Psoas muscle (tissue), 7 donors: ENCODE measurements at regions not wholly inside any gene's neighbourhood (a gene's known extent, or its start where the extent isn't known, plus 50 kb on each side); places are given as distances from the start of the nearest gene placed in this dataset.

Experiments
- ATAC-seq, 4 donors: fragments of 200-7000 bp; cut with Tn5 transposase; one replicate each; pipeline ENCODE4 v1.9.1; 2020; ENCODE audit warnings: moderate library complexity in 3 of 4, mild to moderate bottlenecking in 2 of 4
- DNase-seq, 2 donors: peaks; one replicate each; pipeline ENCODE4 v3.0.0-alpha.2; 2020
- H3K27ac ChIP-seq: fragments of 200-600 bp; one replicate; pipeline ENCODE4 v1.8.0; 2022
- H3K27me3 ChIP-seq, 3 donors: fragments of 200-600 bp in 1 of 3; one replicate each; pipeline versions ENCODE4 v1.6.1 to v1.8.0; 2013 to 2022; ENCODE audit warnings: low read length in 2 of 3, mild to moderate bottlenecking in 2 of 3, moderate library complexity in 1 of 3; ENCODE audit not compliant: insufficient read depth in 3 of 3
- H3K36me3 ChIP-seq, 2 donors: fragments of 200-600 bp in 1 of 2; one replicate each; pipeline versions ENCODE4 v1.6.1 to v1.8.0; 2013 to 2022; ENCODE audit warnings: low read depth in 1 of 2, mild to moderate bottlenecking in 1 of 2, moderate library complexity in 1 of 2; ENCODE audit not compliant: insufficient read depth in 1 of 2
- H3K4me1 ChIP-seq: fragments of 200-600 bp; one replicate; pipeline ENCODE4 v1.8.0; 2022
- H3K4me3 ChIP-seq: fragments of 200-600 bp; one replicate; pipeline ENCODE4 v1.8.0; 2022; ENCODE audit warnings: mild to moderate bottlenecking
- H3K9me3 ChIP-seq: fragments of 200-600 bp; one replicate; pipeline ENCODE4 v1.8.0; 2022
- WGBS, 3 donors: extraction: QIAGEN DNeasy Blood & Tissue Kit; methylation state at CpG; one replicate each; pipeline versions ENCODE4 v1.1.6 to v1.1.7; 2013; 5-methylcytosine and 5-hydroxymethylcytosine counted together
- intact Hi-C, 2 donors: fragments of 100-400 bp; cut with DNase I; formaldehyde crosslinking; loops; one replicate each; pipeline versions ENCODE4 v1.11.0 to v1.14.2; 2022
- TF ChIP-seq, protein P1 (sequence below): fragments of 200-600 bp; IDR thresholded peaks from one replicate; pipeline ENCODE4 v1.8.0; 2022; ENCODE audit warnings: antibody characterized with exemption
- donor health status: healthy with polysubstance abuse.
- donor health status: DM: no; HTN: no; CAD: no; lungs with moderate emphysema.
- donor health status: Bipolar disorder and iron deficiency.
- donor health status: healthy.
- donor health status: DM: yes; HTN: yes; CAD: no.
- donor health status: DM: no; HTN: no; CAD: no.
- donor health status: DM: yes; HTN: yes; CAD: no.

DNA sequence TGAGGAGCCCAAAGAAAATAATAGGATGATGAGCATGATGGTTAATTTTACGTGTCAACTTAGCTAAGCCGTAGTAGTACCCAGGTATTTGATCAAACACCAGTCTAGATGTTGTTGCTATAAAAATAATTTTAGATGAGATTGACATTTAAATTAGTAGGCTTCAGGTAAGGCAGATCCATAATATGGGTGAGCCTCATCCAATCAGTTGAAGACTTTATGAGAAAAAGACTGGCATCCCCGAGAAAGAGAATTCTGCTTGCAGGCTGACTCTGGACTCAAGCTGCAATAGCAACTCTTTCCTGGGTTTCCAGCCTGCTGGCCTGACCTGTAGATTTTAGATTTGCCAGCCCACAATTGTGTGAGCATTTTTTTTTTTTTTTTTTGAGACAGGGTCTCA lies 192.8 kb upstream of the LNX1 start:
- WGBS, 3 donors, result 95 to 96% (median 96%) methylated on average over 3 of the region's 3 CpGs
- intact Hi-C loops, result no loop called here

DNA sequence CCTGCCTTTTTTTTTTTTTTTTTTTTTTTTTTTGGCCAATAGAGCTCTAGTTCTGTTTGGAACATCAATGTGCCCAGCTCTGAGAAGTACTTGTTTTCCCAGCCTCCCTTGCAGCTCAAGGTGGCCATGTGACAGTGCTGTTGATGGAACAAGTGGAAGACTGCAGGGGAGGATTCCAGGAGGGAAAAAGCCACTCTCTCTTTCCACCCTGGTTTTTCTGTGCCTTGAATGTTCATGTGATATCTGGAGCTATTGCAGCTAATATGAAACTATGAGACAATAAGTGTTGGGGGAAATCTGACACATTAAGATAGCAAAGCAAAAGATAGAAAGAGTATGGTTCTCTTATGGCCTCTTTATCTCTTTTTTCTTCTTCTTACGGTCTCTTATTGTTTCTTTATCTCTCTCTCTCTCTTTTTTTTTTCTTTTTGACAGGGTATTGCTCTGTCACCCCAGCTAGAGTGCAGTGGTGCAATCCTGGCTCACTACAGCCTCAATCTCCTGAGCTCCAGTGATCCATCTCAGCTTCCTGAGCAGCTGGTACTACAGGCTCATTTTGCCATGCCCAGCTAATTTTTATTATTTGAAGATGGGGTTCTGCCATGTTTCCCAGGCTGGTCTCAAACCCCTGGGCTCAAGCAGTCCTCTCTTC lies 192.0 kb upstream of the LNX1 start:
- no peak for DNase-seq
- ATAC-seq, result no peak
- 53 to 92% (median 54%) methylated on average over 1 of the region's 1 CpG for WGBS, 3 donors

More for the DNA sequence above, 192.8 kb upstream of the LNX1 start:
- H3K9me3 ChIP-seq, result no peaks in the 10 kb centered on the region
- no peak for ATAC-seq
- no peak overlapping the region for H3K4me3 ChIP-seq
- TF ChIP-seq, protein P1, sequence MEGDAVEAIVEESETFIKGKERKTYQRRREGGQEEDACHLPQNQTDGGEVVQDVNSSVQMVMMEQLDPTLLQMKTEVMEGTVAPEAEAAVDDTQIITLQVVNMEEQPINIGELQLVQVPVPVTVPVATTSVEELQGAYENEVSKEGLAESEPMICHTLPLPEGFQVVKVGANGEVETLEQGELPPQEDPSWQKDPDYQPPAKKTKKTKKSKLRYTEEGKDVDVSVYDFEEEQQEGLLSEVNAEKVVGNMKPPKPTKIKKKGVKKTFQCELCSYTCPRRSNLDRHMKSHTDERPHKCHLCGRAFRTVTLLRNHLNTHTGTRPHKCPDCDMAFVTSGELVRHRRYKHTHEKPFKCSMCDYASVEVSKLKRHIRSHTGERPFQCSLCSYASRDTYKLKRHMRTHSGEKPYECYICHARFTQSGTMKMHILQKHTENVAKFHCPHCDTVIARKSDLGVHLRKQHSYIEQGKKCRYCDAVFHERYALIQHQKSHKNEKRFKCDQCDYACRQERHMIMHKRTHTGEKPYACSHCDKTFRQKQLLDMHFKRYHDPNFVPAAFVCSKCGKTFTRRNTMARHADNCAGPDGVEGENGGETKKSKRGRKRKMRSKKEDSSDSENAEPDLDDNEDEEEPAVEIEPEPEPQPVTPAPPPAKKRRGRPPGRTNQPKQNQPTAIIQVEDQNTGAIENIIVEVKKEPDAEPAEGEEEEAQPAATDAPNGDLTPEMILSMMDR, result no peak
- no peak for DNase-seq
- H3K4me1 ChIP-seq, result no peaks in the 10 kb centered on the region
- H3K36me3 ChIP-seq, result no peaks in the 10 kb centered on the region
- H3K27me3 ChIP-seq, result peaks cover 0 to under 1% (median 0%) of the 10 kb centered on the region in 3 donors
- no peak overlapping the region for H3K27ac ChIP-seq

DNA sequence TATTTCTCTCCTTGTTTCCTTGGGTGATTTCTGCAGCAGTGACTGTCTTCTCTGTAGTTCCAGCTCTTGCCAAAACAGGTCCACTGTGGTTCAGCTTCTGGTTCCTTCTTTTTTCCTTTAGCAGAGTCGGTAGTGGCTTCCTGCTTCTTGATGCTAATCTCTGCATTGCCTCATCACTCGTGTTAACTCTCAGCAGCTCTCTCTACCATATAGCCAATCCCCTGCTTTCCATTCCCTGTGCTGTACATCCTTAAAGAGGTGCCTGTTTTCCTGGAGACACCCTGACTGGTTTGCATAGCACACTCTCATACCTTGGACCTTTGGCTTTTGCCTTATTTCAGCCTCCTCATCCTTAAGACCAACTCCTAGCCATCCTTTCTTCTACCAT lies 191.2 kb upstream of the LNX1 start:
- Histone ChIP-seq H3K27me3 (no peaks in the 10 kb centered on the region), H3K4me3 (no peak overlapping the region), H3K27ac (no peak overlapping the region), H3K9me3 (no peaks in the 10 kb centered on the region), H3K36me3 (no peaks in the 10 kb centered on the region), H3K4me1 (no peaks in the 10 kb centered on the region)
- intact Hi-C loops, result no loop called here
- 47 to 67% (median 55%) methylated on average over 2 of the region's 2 CpGs for WGBS, 3 donors
- DNase-seq (no peak), ATAC-seq (no peak)
- TF ChIP-seq, protein P1, result no peak

More for the DNA sequence above, 192.0 kb upstream of the LNX1 start:
- H3K27me3 ChIP-seq, result no peaks in the 10 kb centered on the region
- H3K36me3 ChIP-seq, result no peaks in the 10 kb centered on the region
- no peak overlapping the region for H3K27ac ChIP-seq
- TF ChIP-seq, protein P1, result no peak
- H3K4me3 ChIP-seq, result no peak overlapping the region
- no peaks in the 10 kb centered on the region for H3K9me3 ChIP-seq
- H3K4me1 ChIP-seq, result no peaks in the 10 kb centered on the region
- intact Hi-C loops, result no loop called here

DNA sequence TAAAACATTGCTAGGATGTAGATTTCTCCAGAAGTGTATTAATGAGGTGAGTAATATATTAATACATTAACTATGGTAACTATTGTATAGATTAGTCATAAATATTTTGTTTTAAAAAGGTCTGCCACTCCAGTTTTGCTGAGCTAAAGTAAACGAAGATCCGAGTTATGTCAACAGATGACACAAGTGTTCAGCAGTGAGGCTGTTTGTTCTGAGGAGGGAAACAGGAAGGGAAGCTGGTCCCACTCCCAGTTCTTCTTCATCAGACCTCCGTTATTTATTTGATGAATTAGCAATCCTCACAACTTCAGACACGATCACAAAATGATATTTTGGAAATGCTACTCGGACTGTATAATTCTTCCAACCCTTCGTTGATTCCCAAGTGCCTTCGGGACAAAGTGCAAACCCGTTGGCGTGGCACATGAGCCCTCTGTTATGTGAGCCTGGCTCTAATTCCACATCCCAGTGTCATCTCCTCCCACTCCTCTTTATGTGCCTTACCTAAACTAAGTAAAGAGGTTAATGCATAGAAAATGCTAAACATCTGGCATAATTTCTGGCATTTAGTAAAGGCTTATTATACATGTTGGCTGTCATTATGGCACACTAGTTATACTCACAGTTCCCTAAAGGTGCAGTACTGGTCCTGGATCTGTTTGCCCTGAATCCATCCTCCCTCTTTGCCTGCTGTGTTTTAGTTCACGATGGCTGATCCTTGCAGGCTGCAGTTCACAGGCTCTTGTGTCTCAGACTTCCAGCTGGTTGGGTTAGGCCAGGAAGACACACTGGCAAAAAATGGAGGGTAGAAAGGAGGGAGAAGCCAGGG lies 190.6 kb upstream of the LNX1 start:
- H3K4me1 ChIP-seq, result no peaks in the 10 kb centered on the region
- no peaks in the 10 kb centered on the region for H3K36me3 ChIP-seq
- no peak overlapping the region for H3K27ac ChIP-seq
- no peak for ATAC-seq
- H3K27me3 ChIP-seq, result no peaks in the 10 kb centered on the region
- TF ChIP-seq, protein P1, result no peak
- no peaks in the 10 kb centered on the region for H3K9me3 ChIP-seq
- no peak for DNase-seq
- no peak overlapping the region for H3K4me3 ChIP-seq
- 47 to 57% (median 52%) methylated on average over 10 of the region's 10 CpGs for WGBS, 3 donors
- intact Hi-C loops, result no loop called here
